ENCODE measurements at regions not wholly inside any gene's neighbourhood (a gene's known extent, or its start where the extent isn't known, plus 50 kb on each side); places are given as distances from the start of the nearest gene placed in this dataset.
"Not testable (repeated sequence)": the region's sequence is repeated elsewhere in the genome, so short reads cannot be mapped to it uniquely, and the experiment has no call there.

DNA sequence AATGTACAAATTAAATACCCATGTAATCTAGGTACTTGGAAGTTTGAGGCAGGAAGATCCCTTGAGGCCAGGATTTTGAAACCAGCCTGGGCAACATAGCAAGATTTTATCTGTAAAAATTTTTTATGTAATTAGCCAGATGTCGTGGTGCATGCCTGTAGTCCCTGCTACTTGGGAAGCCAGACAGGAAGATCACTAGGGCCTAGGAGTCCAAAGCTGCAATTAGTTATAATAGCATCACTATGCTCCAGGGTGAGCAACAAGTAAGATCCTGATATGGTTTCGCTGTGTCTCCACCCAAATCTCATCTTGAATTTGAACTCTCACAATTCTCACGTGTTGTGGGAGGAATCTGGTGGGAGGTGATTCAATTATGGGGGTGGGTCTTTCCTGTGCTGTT is 535.8 kb downstream of the TENT5A start:
- DNase-seq (ENCODE audit: extremely low read depth in 1 of 11, low read depth in 9 of 11, low spot score in 4 of 11) = no peak

DNA sequence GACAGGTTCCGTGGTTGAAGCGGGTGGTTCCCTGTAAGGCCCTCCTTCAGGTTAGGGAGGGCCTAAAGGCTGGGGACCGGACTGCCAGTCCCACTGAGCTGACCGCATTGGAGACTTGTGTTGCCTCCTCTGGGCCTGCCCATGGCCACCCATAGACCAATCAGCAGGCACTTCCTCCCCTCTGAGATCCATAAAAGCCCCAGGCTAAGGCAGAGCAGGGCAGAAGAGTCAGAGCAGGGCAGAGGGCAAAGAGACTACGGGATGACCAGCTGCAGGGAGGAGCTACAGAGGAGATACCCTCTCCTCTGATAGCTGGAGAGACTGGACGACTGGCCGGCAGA is 537.4 kb downstream of the TENT5A start:
- no peak for DNase-seq (ENCODE audit: extremely low read depth in 1 of 11, low read depth in 9 of 11, low spot score in 4 of 11)

DNA sequence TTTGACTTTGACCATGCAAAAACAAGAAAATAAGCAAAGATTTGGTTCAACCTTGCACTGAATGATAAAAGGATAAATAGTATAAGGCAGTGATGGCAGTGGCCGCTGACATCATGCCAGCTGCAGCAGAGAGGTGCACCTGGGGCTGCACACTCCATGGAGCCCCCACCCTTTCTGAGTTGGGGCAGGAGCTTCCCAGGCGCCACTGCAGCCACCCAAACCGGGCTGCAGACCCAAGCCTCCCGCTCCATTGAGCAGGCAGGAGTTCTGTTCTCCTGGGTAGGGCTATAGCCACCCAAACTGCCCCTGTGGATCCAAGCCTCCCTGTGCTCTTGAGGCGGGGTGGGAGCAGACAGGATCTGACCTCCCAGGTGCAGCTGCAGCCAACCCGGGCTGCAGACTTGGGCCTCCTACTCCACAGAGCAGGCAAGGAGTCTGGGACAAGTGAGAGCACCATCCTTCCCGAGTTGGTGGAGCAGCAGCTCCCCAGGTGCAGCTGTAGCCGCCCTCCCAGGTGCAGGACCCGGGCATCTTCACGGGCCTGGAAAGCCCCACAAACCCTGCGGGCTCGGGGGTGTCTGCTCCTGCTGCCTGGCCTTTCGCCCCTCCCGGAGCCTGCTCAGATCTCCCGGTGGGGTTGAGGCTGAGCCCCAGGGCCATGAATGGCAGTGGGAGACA is 537.9 kb downstream of the TENT5A start:
- no peak for DNase-seq (ENCODE audit: extremely low read depth in 1 of 11, low read depth in 9 of 11, low spot score in 4 of 11)

DNA sequence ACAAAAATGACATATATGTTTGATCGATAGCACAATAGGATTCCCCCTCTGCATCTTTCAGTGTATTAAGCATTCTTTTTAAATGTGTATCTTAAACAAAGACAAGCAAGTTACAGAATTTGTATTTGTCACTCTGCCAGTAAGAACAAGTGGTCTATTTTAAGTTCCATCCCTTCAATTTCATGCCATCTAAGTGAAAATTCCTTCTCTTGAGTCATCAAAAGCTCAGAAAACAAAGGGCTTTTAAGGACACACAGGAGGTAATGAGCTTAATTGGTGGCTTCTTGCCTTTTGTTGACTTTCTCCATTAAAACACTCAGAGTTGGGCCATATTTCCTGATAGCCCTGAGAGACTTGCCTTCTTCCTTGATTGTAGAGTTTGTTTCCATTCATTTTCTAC is 547.8 kb downstream of the TENT5A start:
- DNase-seq (ENCODE audit: extremely low read depth in 1 of 11, low read depth in 9 of 11, low spot score in 4 of 11) = no peak

DNA sequence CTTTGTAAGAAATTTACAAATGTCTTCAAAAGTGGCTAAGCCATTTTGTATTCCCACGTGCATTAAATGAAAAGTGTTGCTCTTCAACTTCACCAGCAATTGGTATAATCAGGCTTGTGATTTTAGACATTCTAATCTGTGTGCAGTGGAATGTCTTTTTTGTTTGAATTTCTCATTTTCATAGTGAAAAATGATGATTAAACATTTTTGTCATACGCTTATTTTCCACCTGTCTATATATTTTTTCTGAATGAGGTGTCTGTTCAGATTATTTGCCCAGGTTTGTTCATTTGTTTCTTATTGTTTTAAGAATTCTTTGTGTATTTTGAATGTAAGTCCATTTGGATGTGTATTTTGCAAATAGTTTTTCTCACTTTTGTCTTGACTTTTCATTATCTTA is 558.1 kb downstream of the TENT5A start:
- no peak for DNase-seq (ENCODE audit: extremely low read depth in 1 of 11, low read depth in 9 of 11, low spot score in 4 of 11)

DNA sequence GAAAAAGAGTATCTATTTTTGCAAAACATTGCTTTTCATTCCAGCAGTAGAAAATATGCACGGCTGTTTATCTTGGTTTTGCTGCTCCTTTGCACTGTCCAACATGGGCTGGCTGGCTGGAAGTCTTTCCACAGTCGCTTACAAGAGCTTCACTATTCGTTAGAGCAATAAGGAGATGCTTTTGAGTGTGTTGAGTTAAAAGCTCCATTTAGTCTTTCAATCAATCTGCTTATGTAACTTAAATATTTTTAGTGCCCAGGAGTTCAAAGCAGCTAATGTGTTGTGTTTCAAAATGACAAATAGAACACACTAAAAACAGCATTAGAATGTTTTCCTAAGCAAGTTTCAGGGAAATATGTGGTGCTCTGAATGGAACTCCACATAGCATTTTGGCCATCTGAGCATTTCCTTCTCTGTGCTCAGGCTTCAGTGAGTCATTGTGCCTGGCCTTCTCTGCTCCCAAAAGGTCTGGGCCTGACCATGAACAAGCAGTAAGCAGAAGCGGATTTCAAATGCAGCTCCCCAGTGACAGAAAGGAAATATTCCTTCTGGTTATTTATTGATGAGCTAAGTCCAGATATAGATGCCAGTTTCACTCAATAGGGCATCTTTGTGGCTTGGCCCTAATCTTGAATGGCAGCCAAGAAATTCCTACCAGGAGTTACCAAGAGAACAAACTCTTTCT is 580.3 kb downstream of the TENT5A start:
- DNase-seq (ENCODE audit: extremely low read depth in 1 of 11, low read depth in 9 of 11, low spot score in 4 of 11) = peak in 5 of 11 donors; percentile 2 to 25 (median 12)

DNA sequence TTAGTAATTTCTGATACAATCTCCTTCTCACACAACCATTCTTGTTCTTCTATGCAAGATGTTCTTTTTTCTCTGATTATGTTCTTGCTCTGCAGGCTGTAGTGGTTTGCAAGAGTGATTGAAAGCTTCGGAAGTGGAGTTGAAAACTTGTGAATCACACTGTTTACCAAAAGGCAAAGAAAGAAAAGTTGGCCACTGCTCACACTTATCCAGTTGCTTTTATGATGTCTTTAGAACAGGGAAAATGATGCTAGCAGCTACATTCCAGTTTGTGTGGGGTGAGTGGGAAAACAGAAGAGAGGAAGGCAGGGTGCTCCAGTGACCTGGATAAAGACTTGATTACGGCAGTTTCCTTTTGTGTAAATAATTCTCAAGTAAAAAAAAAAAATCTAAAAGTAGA is 583.3 kb downstream of the TENT5A start:
- DNase-seq (ENCODE audit: extremely low read depth in 1 of 11, low read depth in 9 of 11, low spot score in 4 of 11) = no peak

DNA sequence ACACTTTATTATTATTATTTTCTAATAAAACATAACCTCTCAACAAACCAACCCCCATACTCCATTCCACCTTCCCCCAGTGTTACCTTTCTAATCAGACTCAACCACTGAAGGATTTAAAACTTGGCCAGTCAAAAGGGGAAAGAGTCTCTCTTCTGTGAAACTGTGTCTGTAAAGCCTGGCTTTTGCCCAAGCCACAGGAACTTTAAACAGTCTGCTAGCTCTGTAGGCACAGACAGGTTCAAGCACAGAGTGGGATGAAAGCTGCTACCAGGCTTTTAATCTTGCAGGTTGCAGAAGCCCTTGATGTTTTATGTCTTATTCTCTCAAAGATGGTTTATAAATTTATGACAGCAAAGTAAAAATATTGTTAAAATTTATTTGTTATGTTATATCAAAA is 585.7 kb downstream of the TENT5A start:
- no peak for DNase-seq (ENCODE audit: extremely low read depth in 1 of 11, low read depth in 9 of 11, low spot score in 4 of 11)

DNA sequence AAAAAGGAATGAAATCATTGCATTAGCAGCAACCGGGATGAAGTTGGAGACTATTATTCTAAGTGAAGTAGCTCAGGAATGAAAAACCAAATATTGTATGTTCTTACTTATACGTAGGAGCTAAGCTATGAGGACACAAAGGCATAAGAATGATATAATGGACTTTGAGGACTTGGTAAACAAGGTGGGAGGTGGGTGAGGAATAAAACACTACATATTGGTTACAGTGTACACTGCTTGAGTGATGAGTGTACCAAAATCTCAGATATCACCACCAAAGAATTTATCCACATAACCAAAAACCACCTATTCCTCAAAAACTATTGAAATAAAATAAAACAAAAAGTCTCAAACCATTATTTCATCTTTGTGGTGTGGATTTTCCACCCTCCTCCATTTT is 593.5 kb downstream of the TENT5A start:
- DNase-seq (ENCODE audit: extremely low read depth in 1 of 11, low read depth in 9 of 11, low spot score in 4 of 11) = no peak

DNA sequence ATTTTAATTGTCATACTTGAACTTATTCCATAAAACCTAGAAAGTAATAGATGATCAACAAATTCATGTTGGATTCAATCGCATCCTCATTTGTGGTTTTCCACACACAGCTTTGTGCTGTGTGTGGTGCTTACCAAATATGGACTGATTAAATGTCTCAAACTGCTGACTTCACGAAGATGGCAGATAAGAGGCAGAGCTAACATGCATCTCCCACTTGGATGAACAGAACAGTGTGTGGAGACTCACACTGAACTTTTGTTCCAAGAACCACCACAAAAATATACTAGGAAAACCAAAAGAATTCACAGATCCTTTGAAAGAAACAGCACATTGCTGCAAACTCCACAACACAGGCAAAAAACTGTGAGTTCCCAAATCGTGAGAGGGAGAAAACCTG is 603.7 kb downstream of the TENT5A start:
- no peak for DNase-seq (ENCODE audit: extremely low read depth in 1 of 11, low read depth in 9 of 11, low spot score in 4 of 11)

DNA sequence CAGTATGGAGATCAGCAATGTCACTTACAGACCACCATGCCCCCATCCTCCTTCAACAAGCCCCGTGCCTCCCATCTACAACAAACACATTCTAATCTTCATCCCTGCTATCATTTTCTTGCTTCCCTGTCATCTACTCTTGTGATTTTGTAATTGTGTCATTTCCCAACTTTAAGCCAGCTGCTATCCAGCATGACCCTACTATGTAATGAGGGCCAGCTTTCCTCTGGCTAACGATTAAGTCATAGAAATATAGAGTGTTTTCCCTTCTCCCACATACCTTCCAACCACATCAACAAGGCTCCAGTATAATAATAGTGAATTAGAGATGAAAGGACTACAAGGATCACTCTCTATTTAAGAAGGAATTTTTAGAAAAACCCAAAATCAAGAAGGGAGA is 607.0 kb downstream of the TENT5A start:
- DNase-seq (ENCODE audit: extremely low read depth in 1 of 11, low read depth in 9 of 11, low spot score in 4 of 11) = no peak

DNA sequence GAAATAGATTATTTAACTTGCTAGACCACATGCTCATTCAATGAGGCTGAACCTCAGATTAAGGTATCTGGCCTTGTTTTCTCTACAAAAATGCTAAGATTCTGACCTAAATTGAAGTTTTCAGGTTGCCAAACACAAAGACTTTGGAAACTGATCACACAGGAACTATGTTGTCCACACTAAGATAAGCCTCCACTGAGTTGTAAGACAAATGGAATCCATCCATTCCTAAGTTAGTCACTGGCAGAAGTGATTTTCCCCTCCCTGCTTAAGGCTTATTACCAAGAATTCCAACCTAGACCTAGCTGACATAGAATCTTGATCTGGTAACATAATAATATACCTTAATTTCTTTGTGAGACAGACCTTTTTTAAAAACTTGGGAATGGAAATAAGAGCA is 608.1 kb downstream of the TENT5A start:
- DNase-seq (ENCODE audit: extremely low read depth in 1 of 11, low read depth in 9 of 11, low spot score in 4 of 11) = no peak

DNA sequence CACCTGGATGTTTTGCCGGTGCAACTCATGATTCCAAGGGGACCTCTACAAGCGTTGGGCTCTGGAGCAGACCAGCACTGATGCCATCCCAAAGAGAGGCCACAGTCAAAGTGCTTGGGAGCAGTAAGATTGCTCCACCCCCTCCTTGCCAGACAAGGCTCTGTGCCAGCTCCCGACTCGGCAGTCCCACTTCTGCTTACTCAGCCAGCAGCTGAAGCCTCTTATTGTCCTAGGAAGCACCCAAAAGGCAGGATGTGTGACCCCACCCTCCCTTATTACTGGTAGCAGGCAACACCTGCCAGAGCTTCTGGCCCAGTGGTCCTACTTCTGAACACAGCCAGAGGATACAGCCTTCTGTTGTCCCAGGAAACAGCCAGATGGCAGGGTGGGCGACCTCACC is 614.2 kb downstream of the TENT5A start:
- no peak for DNase-seq (ENCODE audit: extremely low read depth in 1 of 11, low read depth in 9 of 11, low spot score in 4 of 11)

DNA sequence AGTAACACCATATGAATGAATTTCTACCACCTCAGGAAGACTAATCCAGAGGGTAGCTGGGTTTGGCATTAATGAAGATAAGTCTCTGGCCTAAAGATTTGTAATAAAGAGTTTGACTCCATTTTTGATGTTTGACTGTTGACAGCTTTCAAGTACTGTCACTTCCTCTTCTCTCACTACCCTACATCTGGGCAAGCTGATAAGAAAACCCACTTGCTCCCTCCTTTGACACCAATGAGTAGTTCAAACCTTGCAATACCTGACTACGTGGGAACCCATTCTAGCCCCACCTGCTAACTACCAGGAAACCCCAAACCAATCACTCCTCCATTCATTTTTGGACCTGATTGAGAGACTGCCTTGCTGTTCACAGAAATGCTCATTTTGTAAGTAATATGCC is 621.5 kb downstream of the TENT5A start:
- DNase-seq (ENCODE audit: extremely low read depth in 1 of 11, low read depth in 9 of 11, low spot score in 4 of 11) = no peak

DNA sequence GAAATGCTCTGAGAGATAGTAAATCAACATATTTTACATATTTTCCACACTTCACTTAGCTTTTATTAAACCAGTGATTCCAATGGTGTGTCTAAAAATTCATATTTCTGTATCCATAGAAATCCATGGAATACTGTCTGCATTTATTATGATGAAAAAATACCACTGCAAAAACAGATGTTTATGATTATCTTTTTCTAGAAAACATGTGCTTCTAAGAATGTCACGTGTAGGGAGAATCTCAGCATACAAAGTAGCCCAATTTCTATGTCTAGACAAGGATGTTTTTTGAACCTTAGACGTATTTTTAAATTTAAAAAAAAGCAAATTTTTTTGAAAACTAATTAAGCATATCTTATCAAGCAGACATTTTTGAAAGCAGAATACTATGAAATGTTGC is 622.4 kb downstream of the TENT5A start:
- no peak for DNase-seq (ENCODE audit: extremely low read depth in 1 of 11, low read depth in 9 of 11, low spot score in 4 of 11)

DNA sequence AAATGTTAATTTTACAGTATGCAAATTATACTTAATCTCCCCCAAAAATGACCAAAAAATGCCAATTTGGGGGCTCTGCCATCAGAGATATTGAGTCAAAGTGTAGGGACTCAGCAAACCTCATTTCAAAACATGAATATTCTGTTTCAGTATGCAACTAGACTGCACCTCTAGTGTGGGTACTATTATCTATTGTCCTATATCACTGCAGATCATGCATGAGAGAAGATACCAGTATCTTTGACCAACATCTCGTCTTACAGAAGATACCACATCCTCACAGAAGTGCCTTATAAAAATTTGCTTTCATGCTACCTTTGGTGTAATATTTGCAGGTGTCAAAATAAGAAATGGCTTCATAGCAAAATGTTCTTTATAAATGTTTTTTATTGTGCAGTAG is 623.8 kb downstream of the TENT5A start:
- no peak for DNase-seq (ENCODE audit: extremely low read depth in 1 of 11, low read depth in 9 of 11, low spot score in 4 of 11)

DNA sequence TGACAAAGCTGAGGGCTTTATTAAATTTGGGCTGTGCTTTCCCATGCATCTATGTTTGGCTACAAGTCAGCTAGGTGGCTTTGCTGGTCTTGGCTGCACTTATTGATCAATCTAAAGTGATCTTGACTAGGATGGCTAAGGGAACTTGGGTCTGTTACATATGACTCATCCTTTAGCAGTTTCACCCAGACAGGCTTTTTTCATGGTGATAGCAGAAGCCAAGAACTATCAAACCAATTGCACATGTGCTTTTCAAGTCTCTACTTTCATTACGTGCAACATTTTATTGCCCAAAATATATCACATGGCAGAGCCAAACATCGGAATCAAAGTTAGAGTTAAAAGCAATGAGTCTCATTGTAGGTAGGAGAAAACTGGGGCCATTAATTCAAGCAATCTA is 626.3 kb downstream of the TENT5A start:
- DNase-seq (ENCODE audit: extremely low read depth in 1 of 11, low read depth in 9 of 11, low spot score in 4 of 11) = no peak

DNA sequence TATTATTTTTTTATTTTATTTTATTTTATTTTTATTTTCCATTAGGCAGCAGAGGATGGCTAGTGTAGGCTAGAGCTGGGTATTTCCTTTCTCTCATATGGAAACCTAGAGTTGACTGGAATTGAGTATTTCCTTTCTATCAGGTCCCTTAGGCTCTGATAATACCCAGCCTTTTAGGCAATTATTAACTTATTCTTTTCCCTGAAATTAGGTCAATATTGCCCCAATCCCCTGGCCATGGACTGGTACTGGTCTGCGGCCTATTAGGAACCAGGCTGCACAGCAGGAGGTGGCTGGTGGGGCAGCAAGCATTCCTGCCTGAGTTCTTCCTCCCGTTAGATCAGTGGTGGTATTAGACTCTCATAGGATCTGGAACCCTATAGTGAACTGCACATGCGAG is 632.2 kb downstream of the TENT5A start:
- no peak for DNase-seq (ENCODE audit: extremely low read depth in 1 of 11, low read depth in 9 of 11, low spot score in 4 of 11)

DNA sequence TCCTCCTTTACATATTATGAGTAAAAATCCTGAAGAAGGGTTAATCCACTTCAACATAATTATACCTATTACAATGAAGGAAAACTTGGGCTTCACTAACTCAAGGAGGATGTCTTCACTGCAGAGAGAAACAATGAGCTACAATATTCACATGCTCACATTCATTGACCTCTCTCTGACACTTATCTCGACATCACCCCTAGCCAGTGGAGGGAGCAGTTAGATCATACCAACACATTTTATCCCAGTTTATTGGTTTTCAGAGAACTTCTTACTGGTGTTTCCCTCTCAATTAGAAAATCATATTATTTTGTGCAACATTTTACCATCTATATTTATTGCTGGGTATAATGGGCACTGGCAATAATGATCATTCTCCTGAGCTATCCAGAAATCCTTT is 646.5 kb downstream of the TENT5A start:
- DNase-seq (ENCODE audit: extremely low read depth in 1 of 11, low read depth in 9 of 11, low spot score in 4 of 11) = no peak

DNA sequence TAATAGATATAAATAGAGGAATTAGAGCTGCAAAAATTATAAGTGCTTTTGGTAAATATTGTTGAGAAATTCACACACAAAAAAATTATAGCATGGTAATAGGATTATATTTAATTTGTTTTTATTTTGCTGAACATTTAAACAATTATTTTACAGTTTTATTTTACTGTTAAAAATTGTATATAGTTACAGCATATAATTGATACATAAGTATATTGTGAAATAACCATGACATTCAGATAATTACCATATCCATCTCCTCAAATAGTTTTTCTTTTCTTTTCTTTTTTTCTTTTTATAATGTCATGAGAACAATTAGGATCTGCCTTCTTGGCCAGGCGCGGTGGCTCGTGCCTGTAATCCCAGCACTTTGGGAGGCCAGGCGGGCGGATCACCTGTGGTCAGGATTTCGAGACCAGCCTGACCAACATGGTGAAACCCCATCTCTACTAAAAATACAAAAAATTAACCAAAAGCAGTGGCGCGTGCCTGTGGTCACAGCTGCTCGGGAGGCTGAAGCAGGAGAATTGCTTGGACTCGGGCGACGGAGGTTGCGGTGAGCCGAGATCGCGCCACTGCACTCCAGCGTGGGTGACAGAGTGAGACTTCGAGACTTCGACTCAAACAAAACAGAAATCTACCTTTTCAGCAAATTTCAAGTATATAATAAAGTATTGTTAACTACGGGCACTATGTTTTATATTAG is 654.2 kb downstream of the TENT5A start:
- DNase-seq (ENCODE audit: extremely low read depth in 1 of 11, low read depth in 9 of 11, low spot score in 4 of 11) = no peak

DNA sequence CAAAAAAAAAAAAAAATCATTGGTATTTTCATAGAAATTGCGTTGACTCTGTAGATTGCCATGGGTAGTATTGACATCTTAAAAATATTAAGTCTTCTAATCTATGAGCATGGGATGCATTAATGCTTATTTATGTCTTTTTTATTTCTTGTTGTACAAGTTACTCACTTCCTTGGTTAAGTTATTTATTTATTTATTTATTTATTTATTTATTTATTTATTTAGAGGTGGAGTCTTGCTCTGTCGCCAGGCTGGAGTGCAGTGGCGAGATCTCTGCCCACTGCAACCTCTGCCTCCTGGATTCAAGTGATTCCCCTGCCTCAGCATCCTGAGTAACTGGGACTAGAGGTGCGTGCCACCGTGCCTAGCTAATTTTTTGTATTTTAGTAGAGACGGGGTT is 656.0 kb downstream of the TENT5A start:
- DNase-seq (ENCODE audit: extremely low read depth in 1 of 11, low read depth in 9 of 11, low spot score in 4 of 11) = not testable (repeated sequence)
